ENCODE measurements at regions not wholly inside any gene's neighbourhood (a gene's known extent, or its start where the extent isn't known, plus 50 kb on each side); places are given as distances from the start of the nearest gene placed in this dataset.

DNA sequence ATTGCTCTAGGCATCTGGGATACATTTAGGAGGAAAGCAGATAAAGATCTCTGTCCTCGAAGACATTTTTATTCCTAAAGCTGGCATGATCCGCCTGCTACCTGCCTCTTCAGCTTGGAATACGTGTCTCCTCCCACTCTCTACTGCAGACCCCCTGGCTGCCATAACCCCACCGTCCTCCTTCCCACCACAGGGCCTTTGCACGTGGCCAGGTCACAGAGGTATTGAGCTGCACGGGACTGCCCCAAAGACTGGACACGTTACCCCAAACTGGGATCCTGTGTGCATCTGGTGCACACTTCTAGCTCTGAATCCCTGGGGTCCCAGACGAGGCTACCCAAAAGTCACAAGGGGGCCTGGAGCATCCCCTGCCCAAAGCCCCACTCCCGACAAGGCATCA, 351.2 kb upstream of the EEF2KMT start:
- no peak for ATAC-seq (ENCODE audit: low FRiP score)
- TF ChIP-seq, protein P1, sequence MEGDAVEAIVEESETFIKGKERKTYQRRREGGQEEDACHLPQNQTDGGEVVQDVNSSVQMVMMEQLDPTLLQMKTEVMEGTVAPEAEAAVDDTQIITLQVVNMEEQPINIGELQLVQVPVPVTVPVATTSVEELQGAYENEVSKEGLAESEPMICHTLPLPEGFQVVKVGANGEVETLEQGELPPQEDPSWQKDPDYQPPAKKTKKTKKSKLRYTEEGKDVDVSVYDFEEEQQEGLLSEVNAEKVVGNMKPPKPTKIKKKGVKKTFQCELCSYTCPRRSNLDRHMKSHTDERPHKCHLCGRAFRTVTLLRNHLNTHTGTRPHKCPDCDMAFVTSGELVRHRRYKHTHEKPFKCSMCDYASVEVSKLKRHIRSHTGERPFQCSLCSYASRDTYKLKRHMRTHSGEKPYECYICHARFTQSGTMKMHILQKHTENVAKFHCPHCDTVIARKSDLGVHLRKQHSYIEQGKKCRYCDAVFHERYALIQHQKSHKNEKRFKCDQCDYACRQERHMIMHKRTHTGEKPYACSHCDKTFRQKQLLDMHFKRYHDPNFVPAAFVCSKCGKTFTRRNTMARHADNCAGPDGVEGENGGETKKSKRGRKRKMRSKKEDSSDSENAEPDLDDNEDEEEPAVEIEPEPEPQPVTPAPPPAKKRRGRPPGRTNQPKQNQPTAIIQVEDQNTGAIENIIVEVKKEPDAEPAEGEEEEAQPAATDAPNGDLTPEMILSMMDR (IDR thresholded peaks at IDR 0.05) = no peak
- no peak for DNase-seq (ENCODE audit: low spot score)

DNA sequence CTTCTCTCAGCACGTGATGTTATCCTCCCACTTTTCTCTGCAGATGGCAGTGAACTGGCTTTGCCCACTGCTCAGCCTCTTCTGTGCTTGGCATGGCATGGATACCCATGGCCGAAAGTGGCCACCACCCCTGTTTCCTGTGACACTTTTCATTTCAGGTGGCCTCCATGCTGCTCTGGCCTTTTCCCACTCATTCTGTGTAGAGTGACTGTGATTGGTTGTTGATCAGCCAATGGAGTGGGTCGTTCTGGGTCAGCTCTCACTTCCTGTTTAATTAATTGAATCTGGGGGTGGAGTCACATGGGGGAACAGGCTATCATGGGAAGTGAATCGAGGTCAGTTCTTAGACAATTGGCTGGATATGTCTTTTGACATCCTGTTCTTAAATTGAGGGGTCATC, 350.1 kb upstream of the EEF2KMT start:
- TF ChIP-seq, protein P1 (IDR thresholded peaks at IDR 0.05) = no peak
- ATAC-seq (ENCODE audit: low FRiP score) = no peak
- DNase-seq (ENCODE audit: low spot score) = no peak

DNA sequence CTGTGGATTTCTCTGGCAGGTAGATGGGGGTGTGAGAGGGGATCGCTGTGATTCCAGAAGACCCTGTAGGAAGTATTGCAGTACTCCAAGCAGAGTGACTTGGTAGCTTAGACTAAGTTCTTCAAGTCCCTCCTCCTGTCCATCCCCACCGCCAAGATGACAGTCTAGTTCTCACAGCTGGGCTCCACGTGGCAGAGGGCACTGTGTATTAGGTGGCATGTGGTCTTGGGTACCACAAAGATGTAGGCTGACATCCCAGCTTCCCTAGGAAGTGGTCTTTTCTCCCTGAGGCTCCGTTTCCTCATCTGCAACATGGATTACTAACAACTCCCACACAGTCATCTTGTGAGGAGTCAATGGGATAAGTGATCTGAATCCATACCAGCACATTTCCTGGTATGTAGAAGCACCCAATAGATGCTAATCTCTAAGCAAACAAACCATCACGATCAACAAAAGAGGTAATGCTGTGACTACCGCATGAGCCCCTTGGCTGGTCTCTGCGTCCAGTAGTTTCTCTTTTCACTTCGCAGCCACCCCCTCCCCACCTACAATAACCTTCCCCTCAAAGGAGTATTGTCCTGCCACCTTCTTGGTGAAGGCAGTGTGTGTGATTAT, 349.1 kb upstream of the EEF2KMT start:
- DNase-seq (ENCODE audit: low spot score) (no peak), ATAC-seq (ENCODE audit: low FRiP score) (no peak)
- TF ChIP-seq, protein P1 (IDR thresholded peaks at IDR 0.05) = no peak

DNA sequence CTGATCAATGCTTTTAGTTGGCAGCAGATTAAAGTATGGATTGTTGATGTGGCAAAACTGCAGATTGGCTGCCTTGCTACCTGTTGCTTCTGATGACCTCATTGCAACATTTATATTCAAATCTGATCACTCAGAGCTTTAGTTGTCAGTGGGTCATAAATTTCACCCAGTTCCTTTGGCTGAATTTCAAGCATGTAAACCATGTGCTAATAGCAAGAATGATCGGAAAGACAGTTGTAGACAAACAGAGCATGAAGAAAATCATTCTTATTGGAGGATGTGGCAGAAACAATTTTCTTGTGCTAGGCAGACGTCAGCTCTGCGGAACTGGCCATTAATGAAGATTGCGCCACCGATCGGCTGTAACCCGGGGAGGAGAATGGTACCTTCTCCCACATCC, 346.6 kb upstream of the EEF2KMT start:
- DNase-seq (ENCODE audit: low spot score) (no peak), ATAC-seq (ENCODE audit: low FRiP score) (no peak)
- TF ChIP-seq, protein P1 (IDR thresholded peaks at IDR 0.05) = no peak

DNA sequence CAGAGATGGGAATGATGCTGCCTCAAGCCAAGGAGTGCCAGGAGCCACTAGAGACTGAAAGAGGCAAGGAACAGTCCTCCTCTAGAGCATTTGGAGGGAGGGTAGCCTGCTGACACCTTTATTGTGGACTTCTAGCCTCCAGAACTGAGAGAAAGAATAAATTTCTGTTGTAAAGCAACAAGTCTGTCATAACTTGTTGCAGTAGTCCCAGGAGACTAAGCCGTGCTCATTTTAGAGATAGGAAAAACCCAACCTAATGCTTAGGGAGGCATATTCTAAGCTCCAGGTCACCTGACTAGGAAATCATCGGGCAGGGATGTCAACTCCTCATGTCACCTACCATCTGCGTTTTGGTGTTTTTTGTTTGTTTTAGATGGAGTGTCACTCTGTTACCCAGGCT, 345.4 kb upstream of the EEF2KMT start:
- no peak for DNase-seq (ENCODE audit: low spot score)
- no peak for ATAC-seq (ENCODE audit: low FRiP score)
- TF ChIP-seq, protein P1 (IDR thresholded peaks at IDR 0.05) = no peak

DNA sequence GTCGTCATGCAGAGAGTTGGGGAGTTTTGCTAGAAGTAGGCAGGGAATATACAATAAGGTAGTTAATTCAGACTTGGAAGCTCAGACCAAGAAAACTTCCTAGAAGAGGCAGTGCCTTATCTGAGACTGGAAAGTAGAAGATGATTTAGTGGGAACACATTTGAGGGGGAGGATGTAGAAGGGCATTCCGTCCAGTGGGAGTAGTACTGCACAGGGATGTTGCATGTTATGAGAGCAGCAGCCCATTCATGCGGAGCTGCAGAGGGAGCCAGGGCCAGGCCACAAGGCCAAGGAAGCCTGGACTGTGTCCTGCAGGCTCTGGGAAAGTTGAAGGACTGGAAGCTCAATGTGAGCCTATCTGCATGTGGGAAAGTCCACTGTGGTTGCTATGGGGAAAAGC, 344.5 kb upstream of the EEF2KMT start:
- ATAC-seq (ENCODE audit: low FRiP score) (peak; percentile 75), DNase-seq (ENCODE audit: low spot score) (no peak)
- TF ChIP-seq, protein P1 (IDR thresholded peaks at IDR 0.05) = no peak

DNA sequence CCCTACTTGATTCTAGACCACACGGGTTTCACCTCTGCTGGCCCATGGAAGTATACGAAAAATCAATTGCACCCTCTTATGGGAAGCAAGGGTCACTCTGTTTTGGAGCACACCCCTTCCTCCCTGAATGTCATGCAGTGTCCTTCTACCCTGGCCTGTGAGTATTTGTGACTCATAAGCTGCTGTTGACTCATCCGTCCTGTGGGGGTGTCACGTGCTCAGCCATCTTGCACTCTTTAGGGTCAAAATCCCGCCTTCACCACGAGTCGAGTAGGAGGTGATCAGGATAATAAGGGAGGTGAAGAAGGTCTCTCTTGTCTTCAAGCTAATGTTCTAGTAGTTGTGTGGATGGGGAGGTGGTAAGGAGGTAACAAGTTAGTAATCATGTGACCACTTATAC, 341.0 kb upstream of the EEF2KMT start:
- ATAC-seq (ENCODE audit: low FRiP score) = no peak
- DNase-seq (ENCODE audit: low spot score) = no peak
- TF ChIP-seq, protein P1 (IDR thresholded peaks at IDR 0.05) = no peak
